Small intestine (tissue), 7 donors: ENCODE measurements at regions not wholly inside any gene's neighbourhood (a gene's known extent, or its start where the extent isn't known, plus 50 kb on each side); places are given as distances from the start of the nearest gene placed in this dataset.

Experiments
- DNase-seq, 2 donors: peaks; one replicate each; pipeline versions ENCODE4 v3.0.0 to v3.0.0-alpha.2; 2013
- FAIRE-seq: peaks from 2 replicates; lab custom pipeline; 2012; peaks lifted over from hg19 to GRCh38; lab: Jason Lieb, UNC
- H3K27ac ChIP-seq, 3 donors: one replicate each; pipeline ENCODE4 v1.5.1; 2013; ENCODE audit warnings: low read length in 2 of 3, mild to moderate bottlenecking in 2 of 3, control low read depth in 1 of 3, inconsistent platforms in 1 of 3, low read depth in 1 of 3, moderate library complexity in 1 of 3
- H3K27me3 ChIP-seq, 3 donors: one replicate each; pipeline ENCODE4 v1.6.1; 2013; ENCODE audit warnings: low read length in 3 of 3, inconsistent platforms in 1 of 3; ENCODE audit not compliant: control insufficient read depth in 3 of 3, insufficient read depth in 3 of 3
- H3K36me3 ChIP-seq, 3 donors: one replicate each; pipeline ENCODE4 v1.6.1; 2013; ENCODE audit warnings: low read length in 3 of 3, inconsistent platforms in 1 of 3, low read depth in 1 of 3, mild to moderate bottlenecking in 1 of 3, moderate library complexity in 1 of 3; ENCODE audit not compliant: control insufficient read depth in 3 of 3, insufficient read depth in 2 of 3
- H3K4me1 ChIP-seq, 3 donors: one replicate each; pipeline ENCODE4 v1.6.1; 2013; ENCODE audit warnings: low read length in 2 of 3, inconsistent platforms in 1 of 3, low read depth in 1 of 3, mild to moderate bottlenecking in 1 of 3, moderate library complexity in 1 of 3; ENCODE audit not compliant: control insufficient read depth in 3 of 3, insufficient read depth in 2 of 3
- H3K4me3 ChIP-seq, 3 donors: one replicate each; pipeline ENCODE4 v1.5.1; 2013; ENCODE audit warnings: low read length in 3 of 3, control low read depth in 1 of 3, inconsistent platforms in 1 of 3, low read depth in 1 of 3, mild to moderate bottlenecking in 1 of 3, moderate library complexity in 1 of 3
- H3K9me3 ChIP-seq, 2 donors: one replicate each; pipeline ENCODE4 v1.6.1; 2013; ENCODE audit warnings: low read depth in 1 of 2, low read length in 1 of 2; ENCODE audit not compliant: control insufficient read depth in 2 of 2, insufficient read depth in 1 of 2
- WGBS, 3 donors: extraction: QIAGEN DNeasy Blood & Tissue Kit; methylation state at CpG; one replicate each; pipeline ENCODE4 v1.1.7; 2013; 5-methylcytosine and 5-hydroxymethylcytosine counted together
- donor health status: healthy with polysubstance abuse.
- donor health status: control.
- donor health status: control.
- donor health status: Bipolar disorder and iron deficiency.
- donor health status: healthy.

DNA sequence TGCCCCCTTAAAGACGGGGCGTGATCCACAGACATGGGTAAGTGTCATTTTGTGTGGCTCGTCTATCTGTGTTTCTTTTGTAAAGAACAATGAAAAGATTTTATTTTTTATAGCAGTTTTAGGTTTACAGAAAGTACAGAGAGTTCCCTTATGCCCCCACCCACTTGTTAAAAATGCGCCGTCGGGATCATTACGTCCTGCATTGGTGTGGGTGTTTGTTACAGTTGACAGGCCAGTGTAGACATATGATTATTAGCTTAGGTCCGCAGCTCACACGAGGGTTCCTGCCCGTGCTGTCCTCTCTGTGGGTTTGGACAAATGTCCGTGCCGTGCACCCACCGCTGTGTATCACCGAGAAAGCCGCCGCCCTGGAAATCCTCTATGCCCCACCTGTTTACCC is 50.5 kb downstream of the RGS12 start:
- H3K4me3 ChIP-seq = no peak overlapping the region
- FAIRE-seq (no peak), DNase-seq (no peak)
- peaks cover 0 to 16% (median 0%) of the 10 kb centered on the region in 3 donors for H3K36me3 ChIP-seq
- no peaks in the 10 kb centered on the region for H3K9me3 ChIP-seq
- H3K27me3 ChIP-seq = no peaks in the 10 kb centered on the region
- H3K4me1 ChIP-seq = no peaks in the 10 kb centered on the region
- H3K27ac ChIP-seq = no peak overlapping the region
- 92 to 93% (median 93%) methylated on average over 16 of the region's 16 CpGs for WGBS, 3 donors

DNA sequence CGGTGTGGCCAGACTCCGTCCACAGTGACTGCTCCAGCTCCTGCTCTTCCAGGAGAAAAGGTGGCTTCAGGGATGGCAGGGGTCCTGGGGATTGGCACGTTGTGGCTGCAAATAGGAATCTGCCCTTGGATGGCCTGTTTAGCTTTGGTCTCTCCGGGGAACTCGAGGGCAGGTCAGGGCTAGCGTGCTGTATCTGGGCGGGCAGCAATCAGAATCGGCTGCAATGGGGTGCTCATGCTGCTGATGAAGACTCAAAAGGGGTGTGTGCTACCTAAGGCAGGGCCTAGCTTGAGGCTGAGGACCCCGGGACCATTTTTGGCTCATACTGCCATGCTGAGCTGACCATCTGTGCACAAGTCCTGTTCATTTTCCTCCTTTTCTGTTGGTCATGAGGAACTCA is 51.3 kb downstream of the RGS12 start:
- H3K9me3 ChIP-seq = no peaks in the 10 kb centered on the region
- no peaks in the 10 kb centered on the region for H3K27me3 ChIP-seq
- H3K36me3 ChIP-seq = peaks cover 0 to 16% (median 0%) of the 10 kb centered on the region in 3 donors
- FAIRE-seq (no peak), DNase-seq (no peak)
- no peak overlapping the region for H3K27ac ChIP-seq
- H3K4me1 ChIP-seq = no peaks in the 10 kb centered on the region
- 91 to 93% (median 92%) methylated on average over 9 of the region's 9 CpGs for WGBS, 3 donors
- H3K4me3 ChIP-seq = no peak overlapping the region

DNA sequence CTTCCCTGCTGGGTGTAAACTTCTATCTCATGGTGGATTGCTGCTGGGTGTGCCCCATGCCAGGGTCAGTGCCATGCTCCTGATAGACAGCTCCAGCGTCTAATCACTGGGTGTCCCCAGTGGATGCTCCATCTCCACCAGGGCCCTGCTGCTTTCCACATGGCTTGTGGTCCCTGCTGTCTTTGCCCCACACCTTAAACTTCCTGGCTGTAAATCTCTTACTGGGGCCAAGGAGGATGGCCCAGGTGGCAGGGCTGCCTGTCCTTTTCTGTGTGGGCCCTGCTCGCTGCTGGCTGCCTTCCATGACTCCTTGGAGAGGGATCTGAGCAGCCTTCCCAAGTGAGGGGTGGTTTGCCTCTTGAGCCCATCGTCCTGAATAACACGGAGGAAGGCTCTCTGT is 51.8 kb downstream of the RGS12 start:
- Histone ChIP-seq H3K27ac (no peak overlapping the region), H3K9me3 (no peaks in the 10 kb centered on the region), H3K4me1 (no peaks in the 10 kb centered on the region), H3K27me3 (no peaks in the 10 kb centered on the region), H3K36me3 (peaks cover 0 to 16% (median 0%) of the 10 kb centered on the region in 3 donors), H3K4me3 (no peak overlapping the region)
- DNase-seq = no peak
- FAIRE-seq = no peak
- 81 to 84% (median 82%) methylated on average over 4 of the region's 4 CpGs for WGBS, 3 donors

DNA sequence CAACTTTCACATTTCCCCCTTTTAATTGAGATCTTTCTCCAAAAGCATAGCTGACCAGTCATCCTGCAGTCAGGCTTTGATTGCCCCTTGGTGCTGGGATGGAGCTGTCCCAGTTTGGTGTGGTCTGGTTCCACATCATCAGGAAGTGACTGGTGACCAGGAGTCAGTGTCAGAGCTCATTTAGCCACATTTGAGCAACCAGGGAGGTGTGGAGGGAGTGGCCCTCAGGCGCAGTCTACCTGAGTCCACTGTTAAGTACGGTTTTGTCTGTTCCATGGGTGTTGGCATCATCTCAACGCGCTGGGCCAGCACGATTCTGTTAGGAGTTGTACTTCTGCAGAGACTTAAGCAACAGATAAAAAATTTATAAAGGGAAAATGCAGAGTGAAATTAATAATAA is 52.6 kb downstream of the RGS12 start:
- no peak overlapping the region for H3K4me3 ChIP-seq
- peaks cover 0 to 16% (median 0%) of the 10 kb centered on the region in 3 donors for H3K36me3 ChIP-seq
- no peak for FAIRE-seq
- 76 to 89% (median 87%) methylated on average over 5 of the region's 5 CpGs for WGBS, 3 donors
- no peaks in the 10 kb centered on the region for H3K9me3 ChIP-seq
- no peaks in the 10 kb centered on the region for H3K27me3 ChIP-seq
- DNase-seq = no peak
- H3K4me1 ChIP-seq = no peaks in the 10 kb centered on the region
- no peak overlapping the region for H3K27ac ChIP-seq

DNA sequence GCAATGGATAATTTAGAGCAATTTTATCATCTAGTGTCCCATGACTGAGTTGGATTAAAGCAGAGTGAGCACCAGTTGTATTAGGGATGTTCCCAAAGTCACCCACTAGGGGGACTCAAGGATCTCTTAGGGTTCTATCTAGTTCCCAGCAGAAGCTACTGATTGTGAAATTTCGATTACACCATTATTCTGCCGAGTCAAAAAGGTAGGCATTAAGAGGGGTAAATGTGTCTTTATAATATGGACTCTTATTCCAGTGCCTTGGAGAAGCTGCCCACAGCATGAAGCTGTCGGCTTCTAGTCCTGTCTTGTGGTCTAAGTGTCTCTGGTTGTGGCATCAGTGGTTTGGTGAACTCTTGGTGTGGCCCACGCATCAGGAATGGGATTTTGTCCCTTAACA is 53.3 kb downstream of the RGS12 start:
- H3K9me3 ChIP-seq = no peaks in the 10 kb centered on the region
- H3K4me3 ChIP-seq = no peak overlapping the region
- FAIRE-seq (no peak), DNase-seq (peak; percentile 76 to 84)
- no peaks in the 10 kb centered on the region for H3K27me3 ChIP-seq
- peaks cover 0 to 16% (median 0%) of the 10 kb centered on the region in 3 donors for H3K36me3 ChIP-seq
- no peak overlapping the region for H3K27ac ChIP-seq
- 38 to 45% (median 42%) methylated on average over 4 of the region's 4 CpGs for WGBS, 3 donors
- no peaks in the 10 kb centered on the region for H3K4me1 ChIP-seq

DNA sequence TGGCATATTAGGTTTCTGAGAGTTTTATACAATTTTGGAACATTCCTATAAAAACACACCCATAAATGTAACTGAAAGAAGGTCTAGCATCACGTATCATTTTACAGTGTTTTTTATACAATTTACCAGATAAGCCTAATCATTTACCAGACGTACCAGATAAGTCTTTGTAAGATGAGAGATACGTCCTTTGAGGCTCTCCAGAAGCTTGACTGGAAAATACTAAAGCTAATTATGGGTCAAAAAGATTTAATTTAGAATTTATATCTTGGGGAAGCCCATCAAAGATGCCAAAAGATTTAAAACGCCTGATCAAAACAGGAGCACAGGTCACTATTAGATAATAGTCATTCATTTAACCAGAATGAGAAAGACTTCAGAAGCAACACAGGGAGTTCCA is 55.0 kb downstream of the RGS12 start:
- no peaks in the 10 kb centered on the region for H3K27me3 ChIP-seq
- FAIRE-seq (no peak), DNase-seq (no peak)
- peaks cover 0 to 13% of the 10 kb centered on the region in 2 donors for H3K9me3 ChIP-seq
- H3K36me3 ChIP-seq = peaks cover 0 to 16% (median 0%) of the 10 kb centered on the region in 3 donors
- H3K4me1 ChIP-seq = no peaks in the 10 kb centered on the region
- no peak overlapping the region for H3K4me3 ChIP-seq
- 66 to 74% (median 66%) methylated on average over 4 of the region's 4 CpGs for WGBS, 3 donors
- no peak overlapping the region for H3K27ac ChIP-seq

DNA sequence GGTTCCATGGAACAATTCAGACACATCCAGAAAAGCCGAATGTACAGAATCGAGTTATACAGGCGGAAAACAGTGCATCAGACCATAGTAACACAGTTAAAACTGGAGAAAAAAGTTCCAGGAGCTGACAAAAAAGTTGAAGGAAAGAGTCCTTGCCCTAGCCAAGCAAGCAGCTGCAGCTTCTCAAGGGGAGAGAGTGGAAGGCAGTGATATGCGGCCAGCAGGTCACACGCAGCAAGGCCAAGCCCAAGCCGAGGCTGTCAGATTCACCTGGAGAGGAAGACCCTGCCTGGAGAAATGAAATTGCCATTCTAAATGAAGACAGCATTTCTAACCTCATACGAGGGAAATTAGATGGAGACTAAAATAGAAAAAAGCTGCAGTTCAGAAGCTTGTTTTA is 55.8 kb downstream of the RGS12 start:
- H3K4me1 ChIP-seq = no peaks in the 10 kb centered on the region
- H3K36me3 ChIP-seq = peaks cover 0 to 11% (median 0%) of the 10 kb centered on the region in 3 donors
- no peak for FAIRE-seq
- H3K27ac ChIP-seq = no peak overlapping the region
- WGBS, 3 donors = 84 to 89% (median 88%) methylated on average over 7 of the region's 7 CpGs
- H3K4me3 ChIP-seq = no peak overlapping the region
- H3K27me3 ChIP-seq = no peaks in the 10 kb centered on the region
- DNase-seq = no peak
- H3K9me3 ChIP-seq = peaks cover 0 to 16% of the 10 kb centered on the region in 2 donors

DNA sequence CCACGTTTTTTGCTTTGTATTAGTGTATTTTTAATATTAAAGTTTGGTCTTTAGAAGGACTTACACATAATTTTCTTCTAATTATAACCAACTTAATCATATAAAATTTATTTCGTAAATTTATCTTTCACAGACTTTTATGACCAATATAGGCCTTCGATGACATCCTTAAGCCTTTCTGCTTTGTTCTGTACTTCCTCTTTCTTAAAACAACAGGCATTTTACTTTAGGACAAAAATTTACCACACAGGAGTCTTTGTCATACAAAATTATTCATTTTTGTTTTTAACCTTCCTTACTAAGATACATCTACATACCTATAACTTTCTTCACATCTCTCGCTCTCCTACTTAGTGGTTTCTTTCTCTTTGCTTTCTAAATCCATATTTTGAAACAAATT is 56.3 kb downstream of the RGS12 start:
- DNase-seq = no peak
- H3K27ac ChIP-seq = no peak overlapping the region
- H3K4me3 ChIP-seq = no peak overlapping the region
- H3K27me3 ChIP-seq = no peaks in the 10 kb centered on the region
- H3K4me1 ChIP-seq = no peaks in the 10 kb centered on the region
- WGBS, 3 donors = 86 to 95% (median 86%) methylated on average over 4 of the region's 4 CpGs
- peaks cover 0 to 8% (median 0%) of the 10 kb centered on the region in 3 donors for H3K36me3 ChIP-seq
- H3K9me3 ChIP-seq = peaks cover 0 to 16% of the 10 kb centered on the region in 2 donors
- no peak for FAIRE-seq

DNA sequence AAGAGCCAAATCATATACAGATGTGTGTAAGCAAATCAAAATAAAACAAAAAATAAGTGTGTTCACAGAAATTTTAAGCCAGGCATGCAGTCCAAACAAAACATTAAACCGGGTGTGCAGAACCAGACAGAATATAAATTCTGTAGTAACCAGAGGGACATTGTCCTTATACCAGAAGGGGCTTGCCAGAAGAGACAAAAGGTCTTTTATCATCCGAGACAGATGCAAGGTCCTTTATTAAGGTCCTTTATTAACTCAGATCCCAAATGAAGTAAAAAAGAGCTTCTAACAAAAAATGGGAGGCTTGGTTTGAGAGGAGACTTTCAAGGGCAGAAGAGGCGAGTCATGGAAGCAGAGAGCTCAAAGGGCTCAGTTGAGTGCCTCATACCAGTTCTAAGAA is 59.2 kb downstream of the RGS12 start:
- DNase-seq = no peak
- WGBS, 3 donors = 86 to 99% (median 98%) methylated on average over 3 of the region's 3 CpGs

More for the DNA sequence above, 59.2 kb downstream of the RGS12 start:
- FAIRE-seq = no peak
- H3K4me1 ChIP-seq = no peaks in the 10 kb centered on the region
- no peak overlapping the region for H3K4me3 ChIP-seq
- H3K9me3 ChIP-seq = peaks cover 0 to 16% of the 10 kb centered on the region in 2 donors
- H3K27ac ChIP-seq = no peak overlapping the region
- no peaks in the 10 kb centered on the region for H3K27me3 ChIP-seq
- H3K36me3 ChIP-seq = peaks cover 0 to 4% (median 0%) of the 10 kb centered on the region in 3 donors
